GM12878 (cell line): ENCODE measurements at regions not wholly inside any gene's neighbourhood (a gene's known extent, or its start where the extent isn't known, plus 50 kb on each side); places are given as distances from the start of the nearest gene placed in this dataset.
"Not testable (repeated sequence)": the region's sequence is repeated elsewhere in the genome, so short reads cannot be mapped to it uniquely, and the experiment has no call there.

Experiments used
- ATAC-seq: fragments of 200-7000 bp; cut with Tn5 transposase; 3 replicates; pipeline ENCODE4 v1.9.1; 2020; ENCODE audit warnings: mild to moderate bottlenecking, moderate library complexity
- BruUV-seq: library from RNA; stranded (reverse); fragments of 400-500 nt; replicated peaks from 2 replicates; lab custom pipeline; 2021; lab: Mats Ljungman, UMichigan
- CTCF ChIA-PET: fragments of 300-600 bp; sonication (Branson Sonifier 250); formaldehyde crosslinking; extraction: SDS; loops from one replicate; lab custom pipeline; 2021; ENCODE audit warnings: inconsistent platforms; lab: Yijun Ruan, JAX
- POLR2A ChIA-PET: fragments of 350-600 bp; formaldehyde crosslinking; extraction: SDS; loops from one replicate; lab custom pipeline; 2021; ENCODE audit warnings: inconsistent platforms; lab: Charles Lee
- RAD21 ChIA-PET: fragments of 300-600 bp; sonication (Branson Sonifier 250); formaldehyde crosslinking; loops from one replicate; lab custom pipeline; 2023; ENCODE audit warnings: antibody characterized with exemption; ENCODE audit not compliant: unreplicated experiment; lab: Charles Lee
- SMC1A ChIA-PET: fragments of 300-600 bp; sonication (Branson Sonifier 250); formaldehyde crosslinking; loops from one replicate; lab custom pipeline; 2023; ENCODE audit not compliant: unreplicated experiment, uncharacterized antibody; lab: Charles Lee
- DNase-seq: peaks from one replicate; pipeline ENCODE4 v3.0.0-alpha.2; 2011; ENCODE audit warnings: low read depth, low spot score
- FAIRE-seq: peaks from 3 replicates; lab custom pipeline; 2011; peaks lifted over from hg19 to GRCh38; lab: Jason Lieb, UNC
- H2AFZ ChIP-seq: 2 replicates; pipeline ENCODE4 v1.6.0; 2011; ENCODE audit warnings: low read depth, low read length, control low read depth; ENCODE audit not compliant: control insufficient read depth
- H3K27ac ChIP-seq: 2 replicates; pipeline ENCODE4 v1.5.1; 2011; ENCODE audit warnings: control low read depth; ENCODE audit not compliant: control insufficient read depth, insufficient read depth
- H3K27me3 ChIP-seq, 2 experiments: replicated peaks in 1 of 2; 2 replicates each; pipeline versions ENCODE4 v1.6.0 to v1.6.1; 2011; ENCODE audit warnings: low read length in 1 of 2; ENCODE audit not compliant: control insufficient read depth in 2 of 2, insufficient read depth in 2 of 2
- H3K36me3 ChIP-seq, 2 experiments: 2 replicates each; pipeline ENCODE4 v1.5.1; 2011; ENCODE audit warnings: low read length in 1 of 2; ENCODE audit not compliant: control insufficient read depth in 2 of 2, insufficient read depth in 2 of 2
- H3K4me1 ChIP-seq: 2 replicates; pipeline ENCODE4 v1.6.1; 2011; ENCODE audit warnings: mild to moderate bottlenecking, low read length, moderate library complexity, mixed read lengths; ENCODE audit not compliant: control insufficient read depth, insufficient read depth
- H3K4me2 ChIP-seq: 2 replicates; pipeline ENCODE4 v1.6.0; 2011; ENCODE audit warnings: control low read depth; ENCODE audit not compliant: control insufficient read depth, insufficient read depth
- H3K4me3 ChIP-seq: fragments of 200-600 bp; sonication (generic); 2 replicates; pipeline ENCODE4 v1.5.1; 2016
- H3K79me2 ChIP-seq: 2 replicates; pipeline ENCODE4 v1.6.0; 2011; ENCODE audit warnings: low read length; ENCODE audit not compliant: control insufficient read depth, insufficient read depth
- H3K9ac ChIP-seq: 2 replicates; pipeline ENCODE4 v1.8.0; 2011; ENCODE audit warnings: low read length, control low read depth, mixed read lengths; ENCODE audit not compliant: control insufficient read depth, insufficient read depth
- H3K9me3 ChIP-seq: replicated peaks from 3 replicates; pipeline ENCODE4 v1.5.1; 2011; ENCODE audit warnings: mild to moderate bottlenecking, low read length; ENCODE audit not compliant: control insufficient read depth, insufficient read depth
- H4K20me1 ChIP-seq: 2 replicates; pipeline ENCODE4 v1.6.0; 2011; ENCODE audit not compliant: control insufficient read depth, insufficient read depth
- LARP7 ChIP-seq: fragments of 450-650 bp; IDR thresholded peaks from 2 replicates; pipeline ENCODE4 v1.6.1; 2017; ENCODE audit warnings: mild to moderate bottlenecking
- NR2C2 ChIP-seq: IDR thresholded peaks from 2 replicates; pipeline ENCODE4 v1.6.1; 2011; ENCODE audit warnings: borderline replicate concordance, low read depth; ENCODE audit not compliant: control insufficient read depth, insufficient read length
- SMAD5 ChIP-seq: IDR thresholded peaks from 2 replicates; pipeline ENCODE4 v1.6.1; 2016; ENCODE audit warnings: antibody characterized with exemption, low read depth
- ZNF622 ChIP-seq: fragments of 450-650 bp; IDR thresholded peaks from 2 replicates; pipeline ENCODE4 v1.6.1; 2017; ENCODE audit warnings: mild to moderate bottlenecking, inconsistent platforms
- WGBS: methylation state at CpG from one replicate; pipeline ENCODE4 v1.1.6; 2016; ENCODE audit warnings: low lambda C conversion rate; ENCODE audit not compliant: insufficient replicate concordance, insufficient coverage; ENCODE audit errors: missing lambda C conversion rate; 5-methylcytosine and 5-hydroxymethylcytosine counted together
- in situ Hi-C: fragments of 300-500 bp; cut with MboI; formaldehyde crosslinking; loops from 9 replicates; pipeline ENCODE4 v1.14.3; 2018; ENCODE audit warnings: mixed read lengths
- intact Hi-C: fragments of 100-400 bp; cut with micrococcal nuclease; formaldehyde crosslinking; loops from one replicate; pipeline ENCODE4 v1.14.2; 2022; ENCODE audit not compliant: unreplicated experiment

- H3K79me2 ChIP-seq: no peaks in the 10 kb centered on the region
- SMC1A ChIA-PET: no interaction called here
- H3K9me3 ChIP-seq: no peaks in the 10 kb centered on the region
- H3K4me3 ChIP-seq: no peak overlapping the region
- H2AFZ ChIP-seq: no peak overlapping the region
- no peaks in the 10 kb centered on the region for H3K36me3 ChIP-seq
- intact Hi-C loops: no loop called here
- in situ Hi-C loops: no loop called here
- no peak overlapping the region for H3K4me2 ChIP-seq
- WGBS: 63% methylated on average over 3 of the region's 3 CpGs
- no peak overlapping the region for H3K9ac ChIP-seq
- no peaks in the 10 kb centered on the region for H3K27me3 ChIP-seq
- BruUV-seq: no TSS peak
- H4K20me1 ChIP-seq: no peaks in the 10 kb centered on the region
- no peak overlapping the region for H3K27ac ChIP-seq
- no peak for ATAC-seq
- FAIRE-seq: no peak
- DNase-seq: no peak
- POLR2A ChIA-PET: no interaction called here
- H3K4me1 ChIP-seq: no peaks in the 10 kb centered on the region
- CTCF ChIA-PET: interaction anchor here (0.6 kb wide), 1 partner anchor 17 kb away, joined by 3 read pairs; no protein-coding TSS in a partner anchor
- TF ChIP-seq ZNF622 (no peak), LARP7 (no peak), SMAD5 (no peak), NR2C2 (no peak)
- TF ChIP-seq, all 136 proteins: peak for 0
- RAD21 ChIA-PET: no interaction called here
These were observed 104.7 kb upstream of the SETMAR start for GRCh38 chr3:4198491-4198890.

- POLR2A ChIA-PET, DNase-seq, FAIRE-seq, H3K79me2 ChIP-seq, H3K4me1 ChIP-seq, H3K4me2 ChIP-seq, H3K9ac ChIP-seq, ATAC-seq, H3K9me3 ChIP-seq, SMC1A ChIA-PET, intact Hi-C loops, H3K36me3 ChIP-seq, H3K27me3 ChIP-seq, RAD21 ChIA-PET, H2AFZ ChIP-seq, H3K4me3 ChIP-seq, in situ Hi-C loops, H4K20me1 ChIP-seq, BruUV-seq, H3K27ac ChIP-seq: not testable (repeated sequence)
- CTCF ChIA-PET: interaction anchor here (0.7 kb wide), 1 partner anchor 492 kb away, joined by 3 read pairs; no protein-coding TSS in a partner anchor
These were observed 98.4 kb upstream of the SETMAR start for GRCh38 chr3:4204776-4205175.
